ENCODE measurements at regions not wholly inside any gene's neighbourhood (a gene's known extent, or its start where the extent isn't known, plus 50 kb on each side); places are given as distances from the start of the nearest gene placed in this dataset.

GRCh38 chr16:86095131-86095752 is 196.3 kb downstream of the IRF8 start:
- no peak for DNase-seq

GRCh38 chr16:86095906-86096485 is 197.0 kb downstream of the IRF8 start:
- no peak for DNase-seq

DNA sequence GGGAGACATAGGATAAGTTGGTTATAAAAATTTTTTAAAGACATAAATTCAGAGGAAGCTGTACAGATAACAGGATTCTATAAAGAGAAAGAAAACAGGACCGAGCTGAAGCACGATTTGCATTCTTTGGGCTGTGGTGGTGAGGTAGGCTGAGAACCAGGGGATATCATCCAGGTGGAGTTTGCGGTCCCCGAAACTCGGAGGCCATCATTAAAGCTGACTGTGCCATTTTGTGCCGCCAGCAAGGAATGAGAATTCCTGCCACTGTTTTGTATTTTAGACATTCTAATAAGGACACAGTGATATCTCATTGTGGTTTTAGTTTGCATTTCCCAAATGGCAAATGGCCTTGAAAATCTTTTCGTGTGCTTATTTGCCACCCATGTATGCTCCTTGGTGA is 197.9 kb downstream of the IRF8 start:
- no peak for DNase-seq

GRCh38 chr16:86099326-86099725 is 200.4 kb downstream of the IRF8 start:
- no peak for DNase-seq

DNA sequence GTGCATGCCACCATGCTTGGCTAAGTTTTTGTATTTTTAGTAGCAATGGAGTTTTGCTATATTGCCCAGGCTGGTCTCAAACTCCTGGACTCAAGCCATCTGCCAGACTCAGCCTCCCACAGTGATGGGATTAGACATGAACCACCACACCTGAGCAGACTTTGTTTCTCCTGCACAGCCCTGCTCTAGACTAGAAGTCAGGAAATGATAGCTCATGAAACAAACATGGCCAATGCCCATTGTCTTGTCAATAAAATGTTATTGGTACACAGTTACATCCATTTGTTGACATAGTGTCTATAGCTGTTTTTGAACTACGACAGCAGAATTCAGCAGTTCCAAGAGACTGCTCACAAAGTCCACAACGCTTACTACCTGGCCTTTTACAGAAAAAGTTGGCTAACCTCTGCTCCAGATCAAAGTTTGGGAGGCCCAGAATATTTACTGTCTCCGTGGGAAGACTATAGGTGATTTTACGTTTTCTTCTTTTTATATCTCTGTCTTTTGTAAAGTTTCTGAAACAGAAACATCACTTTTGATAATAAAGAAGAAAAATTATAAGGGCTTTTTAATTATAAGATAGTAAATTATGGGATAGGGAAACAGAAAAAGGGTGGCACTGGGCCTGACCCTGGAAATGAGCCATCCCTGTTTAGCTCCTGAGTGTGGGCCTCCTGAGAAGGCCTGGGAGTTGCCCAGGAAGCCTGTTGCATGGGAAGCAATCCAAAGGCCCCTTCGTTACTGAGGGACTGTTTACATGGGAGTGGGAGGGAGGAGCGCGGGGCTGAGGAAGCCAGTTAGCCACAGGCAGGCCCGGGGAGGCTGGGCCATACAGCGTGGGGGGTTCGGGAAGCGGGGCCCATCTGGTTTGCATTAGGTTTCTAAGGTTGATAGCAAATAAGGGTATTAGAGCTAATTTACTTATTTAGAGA is 201.5 kb downstream of the IRF8 start:
- no peak for DNase-seq

DNA sequence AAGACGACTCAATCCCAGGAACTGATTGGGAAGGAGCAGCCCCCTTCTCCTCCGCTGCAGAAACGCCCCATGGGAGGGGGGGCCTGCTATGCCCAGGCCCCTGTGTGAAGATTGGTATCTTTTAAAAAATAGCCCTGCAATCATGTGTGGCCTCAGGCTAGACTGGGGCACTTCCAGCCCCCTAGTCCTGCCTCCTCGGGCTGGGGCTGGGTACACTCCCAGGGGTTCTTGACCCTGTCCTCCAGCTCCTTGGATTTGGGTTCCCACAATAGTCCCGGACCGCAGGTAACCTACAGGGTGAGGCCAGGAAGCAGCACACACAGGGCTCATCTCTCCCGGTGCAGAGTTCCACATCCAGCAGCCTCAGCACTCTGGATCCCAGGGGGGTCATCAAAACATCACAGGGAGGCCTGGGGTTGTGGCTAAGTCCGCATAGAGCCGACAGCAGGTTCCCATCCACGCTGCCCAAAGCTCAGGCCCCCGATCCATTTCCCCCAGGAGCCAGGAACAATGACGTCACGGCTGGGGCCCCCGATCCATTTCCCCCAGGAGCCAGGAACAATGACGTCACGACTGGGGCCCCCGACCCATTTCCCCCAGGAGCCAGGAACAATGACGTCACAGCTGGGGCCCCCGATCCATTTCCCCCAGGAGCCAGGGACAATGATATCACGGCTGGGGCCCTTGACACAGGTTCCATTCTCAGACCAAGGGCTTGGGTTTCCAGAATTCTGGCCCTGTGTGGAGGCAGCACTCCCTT is 202.4 kb downstream of the IRF8 start:
- no peak for DNase-seq

DNA sequence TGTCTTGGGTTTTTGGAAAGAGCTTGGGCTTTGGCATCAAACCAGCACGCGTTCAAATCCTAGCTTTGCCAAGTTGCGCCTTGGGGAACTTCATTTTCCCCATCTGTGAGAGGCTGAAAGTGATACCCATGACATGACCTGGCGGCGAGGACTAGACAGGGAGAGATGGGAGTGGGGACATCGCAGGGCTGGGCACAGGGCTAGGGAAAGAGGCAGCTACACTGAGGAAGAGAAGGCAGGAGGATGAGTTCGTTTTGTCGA is 202.9 kb downstream of the IRF8 start:
- DNase-seq: no peak

DNA sequence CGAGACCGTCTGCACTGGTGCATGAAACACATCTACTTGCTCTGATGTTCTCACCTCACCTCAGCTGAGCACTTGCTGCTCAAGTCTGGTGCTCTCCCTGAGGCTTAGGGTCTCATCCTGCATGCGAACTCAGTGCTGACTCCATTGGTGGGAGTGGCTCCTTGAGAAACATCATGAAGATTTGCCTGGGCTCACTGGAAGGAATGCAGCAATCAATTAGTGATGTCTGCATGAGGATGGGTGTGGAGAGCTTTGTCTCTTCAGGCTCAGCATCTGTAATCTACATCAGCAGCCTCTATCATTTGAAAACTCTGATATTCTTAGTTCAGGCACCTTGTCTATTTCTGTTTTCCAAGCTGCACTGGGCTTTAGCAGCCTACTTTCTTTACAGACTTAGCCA is 204.4 kb downstream of the IRF8 start:
- DNase-seq: no peak

DNA sequence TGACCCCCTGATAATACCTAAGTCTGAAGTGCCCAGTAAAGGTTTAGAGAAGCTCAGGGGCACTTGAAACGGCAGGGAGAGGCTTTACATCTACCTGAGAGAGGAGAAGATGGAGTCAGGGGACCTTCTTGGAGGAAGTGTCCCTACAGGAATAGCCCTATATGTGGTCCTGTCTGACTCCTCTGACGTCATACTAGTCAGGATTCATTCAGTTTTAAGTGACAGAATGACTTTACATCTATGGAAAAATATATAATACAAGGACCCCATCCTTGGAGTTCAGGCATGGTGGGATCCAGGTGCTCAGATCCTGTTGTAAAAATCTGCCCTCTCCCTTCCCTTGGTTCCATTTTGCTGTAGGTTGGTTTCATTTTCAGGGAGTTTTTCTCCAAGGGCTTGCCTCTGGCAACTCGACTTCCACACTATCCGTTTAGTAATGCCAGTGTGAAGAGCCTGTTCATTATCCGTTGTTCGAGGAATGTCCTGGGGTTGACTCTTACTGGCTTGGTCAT is 205.6 kb downstream of the IRF8 start:
- no peak for DNase-seq

DNA sequence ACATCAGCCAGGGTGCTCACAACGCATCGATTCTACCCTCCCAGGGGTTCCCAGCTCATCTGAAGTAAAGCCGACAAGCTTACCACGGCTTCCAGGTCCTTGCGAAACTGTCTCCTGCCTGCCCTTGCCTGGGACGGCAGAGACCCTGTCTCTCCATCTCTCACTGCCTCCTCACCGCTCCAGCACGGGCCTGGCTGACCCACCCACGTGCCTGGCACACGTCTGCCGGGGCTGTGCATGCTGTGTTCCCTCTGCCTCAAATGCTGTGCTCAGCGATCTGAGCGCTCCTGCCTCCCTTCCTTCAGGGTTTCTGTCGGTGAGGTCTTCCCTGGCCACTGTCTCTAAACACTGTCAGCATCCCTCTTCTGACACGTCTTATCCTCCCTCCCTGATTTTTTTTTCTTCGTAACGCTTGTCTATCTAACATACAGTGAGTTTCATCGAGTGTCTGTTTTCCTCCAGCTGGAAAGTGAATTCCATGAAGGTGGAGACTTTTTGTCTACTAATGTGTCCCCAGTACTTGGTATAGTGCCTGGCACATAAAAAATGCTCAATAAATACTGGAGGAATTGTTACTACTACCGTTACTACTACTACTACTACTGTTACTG is 208.4 kb downstream of the IRF8 start:
- DNase-seq: no peak

DNA sequence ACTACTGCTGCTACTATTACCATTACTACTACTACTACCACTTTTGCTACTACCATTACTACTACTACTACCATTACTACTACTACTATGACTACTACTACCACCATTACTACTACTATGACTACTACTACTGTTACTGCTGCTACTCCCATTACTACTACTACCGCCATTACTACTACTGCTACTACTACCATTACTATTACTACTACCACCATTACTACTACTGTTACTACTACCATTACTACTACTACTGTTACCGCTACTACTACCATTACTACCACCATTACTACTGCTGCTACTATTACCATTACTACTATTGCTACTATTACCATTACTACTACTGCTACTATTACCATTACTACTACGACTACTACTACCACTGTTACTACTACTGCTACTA is 209.1 kb downstream of the IRF8 start:
- no peak for DNase-seq

GRCh38 chr16:86110134-86110533 is 211.2 kb downstream of the IRF8 start:
- DNase-seq: no peak

- no peak for DNase-seq
Observed at GRCh38 chr16:86110726-86111125, 211.8 kb downstream of the IRF8 start.

DNA sequence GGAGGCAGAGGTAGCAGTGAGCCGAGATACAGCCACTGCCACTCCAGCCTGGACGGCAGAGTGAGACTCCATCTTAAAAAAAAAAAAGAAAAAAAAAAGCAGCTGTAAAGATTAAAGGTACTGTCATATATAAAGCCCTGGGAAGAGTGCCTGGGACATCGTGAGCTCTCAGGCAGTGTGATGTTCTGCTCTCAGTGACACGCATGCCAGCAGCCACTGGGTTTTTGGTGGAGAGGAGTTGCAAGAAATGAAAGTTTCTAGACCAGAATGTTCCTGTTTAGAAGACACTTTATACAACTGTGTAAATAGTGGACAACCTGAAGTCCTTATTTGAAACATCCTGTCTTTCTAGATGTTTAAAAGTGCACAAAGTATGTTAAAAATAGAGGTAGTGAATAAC is 213.2 kb downstream of the IRF8 start:
- no peak for DNase-seq

- DNase-seq: no peak
Observed at GRCh38 chr16:86117235-86117634, 218.3 kb downstream of the IRF8 start.

GRCh38 chr16:86117756-86118155 is 218.8 kb downstream of the IRF8 start:
- DNase-seq: no peak

- no peak for DNase-seq
Observed at GRCh38 chr16:86118467-86119307, 219.7 kb downstream of the IRF8 start.

DNA sequence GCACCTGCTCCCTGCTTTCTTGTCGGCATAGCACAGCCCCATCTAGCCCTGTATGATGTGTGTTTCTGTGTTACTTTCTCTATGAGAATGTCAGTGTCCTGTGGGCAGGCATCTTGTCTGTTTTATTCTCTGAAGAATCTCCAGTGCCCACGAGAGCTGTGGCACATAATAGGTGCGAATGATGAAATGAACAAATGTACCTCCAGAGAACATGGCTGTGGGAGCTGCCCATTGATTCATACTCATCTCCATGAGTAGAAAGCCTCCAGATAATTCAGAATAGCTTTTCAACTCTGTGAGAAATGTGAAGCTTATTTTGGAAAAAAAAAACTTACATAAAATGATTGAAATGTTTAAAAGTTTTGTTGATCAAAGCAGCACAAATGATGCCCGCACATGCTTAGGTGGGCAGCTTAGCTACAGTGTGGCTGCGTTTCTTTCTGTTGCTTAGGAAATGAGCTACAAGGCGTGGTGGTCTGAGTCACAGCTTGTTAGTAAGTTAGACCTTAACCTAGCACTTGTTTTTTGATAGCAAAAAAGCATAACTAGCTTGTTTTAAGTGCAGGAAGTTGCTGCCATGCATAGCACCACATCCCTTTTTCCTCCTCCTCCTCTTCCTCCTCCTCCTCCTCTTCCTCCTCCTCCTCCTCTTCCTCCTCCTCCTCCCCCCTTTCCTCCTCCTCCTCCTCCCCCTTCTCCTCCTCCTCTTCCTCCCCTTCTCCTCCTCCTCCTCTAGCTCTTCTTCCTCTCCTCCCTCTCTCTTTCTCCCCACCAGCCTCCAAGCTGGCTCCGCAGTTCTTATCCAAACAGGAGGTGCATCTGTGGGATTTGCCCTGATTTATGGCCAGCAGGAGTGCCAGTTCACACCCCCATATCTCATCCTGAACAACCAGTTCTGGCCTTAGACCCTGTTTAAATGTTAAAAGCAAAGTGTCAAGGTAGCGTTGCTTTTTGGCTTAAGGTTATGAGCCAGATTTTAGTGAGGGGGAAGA is 221.5 kb downstream of the IRF8 start:
- no peak for DNase-seq

DNA sequence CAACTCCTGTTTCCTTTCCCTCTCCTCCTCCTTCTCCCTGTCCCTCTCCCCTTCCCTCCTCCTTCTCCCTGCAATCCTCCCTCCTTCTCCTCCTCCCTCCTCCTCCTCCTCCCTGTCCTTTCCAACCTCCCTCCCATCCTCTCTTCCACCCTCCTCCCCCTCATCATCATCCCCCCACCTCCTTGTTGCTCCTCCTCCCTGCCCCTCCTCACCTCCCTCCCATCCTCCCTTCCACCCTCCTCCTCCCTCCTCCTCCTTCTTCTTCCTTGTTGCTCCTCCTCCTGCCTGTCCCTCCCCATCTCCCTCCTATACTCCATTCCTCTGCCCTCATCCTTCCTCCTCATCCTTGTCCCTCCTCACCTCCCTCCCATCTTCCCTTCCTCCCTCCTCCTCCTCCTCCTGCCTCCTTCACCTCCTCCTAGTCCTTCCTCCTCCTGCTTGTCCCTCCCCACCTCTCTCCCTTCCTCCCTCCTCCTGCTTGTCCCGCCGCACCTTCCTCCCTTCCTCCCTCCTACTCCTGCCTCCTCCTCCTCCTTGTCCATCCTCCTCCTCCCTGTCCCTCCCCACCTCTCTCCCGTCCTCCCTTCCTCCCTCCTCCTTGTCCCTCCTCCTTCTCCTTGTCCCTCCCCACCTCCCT is 222.5 kb downstream of the IRF8 start:
- DNase-seq: no peak

- DNase-seq: no peak
Observed at GRCh38 chr16:86122681-86123342, 223.8 kb downstream of the IRF8 start.

All from activated CD4-positive, alpha-beta T cell treated with anti-CD3 and anti-CD28 coated beads for 4 hours (primary cell).